GM21786 (cell line): ENCODE measurements at regions not wholly inside any gene's neighbourhood (a gene's known extent, or its start where the extent isn't known, plus 50 kb on each side); places are given as distances from the start of the nearest gene placed in this dataset.
"Not testable (repeated sequence)": the region's sequence is repeated elsewhere in the genome, so short reads cannot be mapped to it uniquely, and the experiment has no call there.

Experiments used
- ATAC-seq: cut with Tn5 transposase; IDR thresholded peaks from one replicate; pipeline ENCODE4 v1.9.1; 2021; ENCODE audit not compliant: unreplicated experiment

- no peak for ATAC-seq
Measured at GRCh38 chr9:26789959-26790358, 102.6 kb downstream of the CAAP1 start.

GRCh38 chr9:26786564-26786963 lies 106.0 kb downstream of the CAAP1 start:
- ATAC-seq = no peak

- ATAC-seq = no peak
Measured at GRCh38 chr9:26782899-26783298, 109.7 kb downstream of the CAAP1 start.

GRCh38 chr9:26781906-26782305 lies 110.7 kb downstream of the CAAP1 start:
- no peak for ATAC-seq

DNA sequence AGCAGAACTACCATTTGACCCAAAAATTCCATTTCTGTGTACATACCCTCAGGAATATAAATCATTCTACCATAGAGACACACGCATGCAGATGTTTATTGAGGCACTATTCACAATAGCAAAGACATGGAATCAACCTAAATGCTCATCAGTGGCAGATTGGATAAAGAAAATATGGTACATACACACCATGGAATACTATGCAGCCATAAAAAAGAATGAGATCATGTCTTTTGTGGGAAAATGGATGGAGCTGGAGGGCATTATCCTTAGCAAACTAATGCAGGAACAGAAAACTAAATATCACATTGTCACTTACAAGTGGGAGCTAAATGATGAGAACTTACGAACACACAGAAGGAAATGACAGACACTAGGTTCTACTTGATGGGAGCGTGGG lies 112.3 kb downstream of the CAAP1 start:
- ATAC-seq = not testable (repeated sequence)

- ATAC-seq = no peak
Measured at GRCh38 chr9:26779062-26779461, 113.5 kb downstream of the CAAP1 start.

GRCh38 chr9:26775391-26775790 lies 117.2 kb downstream of the CAAP1 start:
- ATAC-seq = no peak

DNA sequence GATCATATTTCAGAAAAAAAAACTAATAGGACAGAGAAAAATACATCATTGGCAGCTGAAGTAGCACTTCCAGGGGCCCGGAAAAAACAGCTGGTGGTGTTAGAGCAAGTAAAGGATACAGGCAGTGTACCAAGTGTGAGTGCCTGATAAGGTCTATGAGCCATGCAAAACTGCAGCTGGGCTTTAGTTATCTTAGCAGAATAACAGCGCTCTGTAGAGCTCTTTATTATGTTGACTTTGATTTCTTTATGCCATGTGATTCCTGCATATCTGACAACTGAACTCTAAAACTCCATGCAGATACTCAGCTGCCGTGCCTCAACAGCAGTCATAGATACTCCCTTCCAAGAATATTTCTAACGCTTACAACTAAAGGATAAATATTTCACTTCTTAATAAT lies 119.5 kb downstream of the CAAP1 start:
- no peak for ATAC-seq

DNA sequence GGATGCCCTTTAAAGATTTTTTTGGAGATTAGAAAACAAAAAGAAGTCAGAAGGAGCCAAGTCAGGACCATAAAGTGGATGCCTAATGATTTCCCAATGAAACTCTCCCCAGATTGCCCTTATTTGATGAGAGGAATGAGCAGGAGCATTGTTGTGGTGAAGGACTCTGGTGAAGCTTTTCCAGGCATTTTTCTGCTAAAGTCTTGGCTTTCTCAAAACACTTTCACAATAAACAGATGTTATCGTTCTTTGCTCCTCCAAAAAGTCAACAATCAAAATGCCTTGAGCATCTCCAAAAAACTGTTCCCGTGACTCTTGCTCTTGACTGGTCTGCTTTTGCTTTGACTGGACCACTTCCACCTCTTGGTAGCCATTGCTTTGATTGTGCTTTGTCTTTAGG lies 121.8 kb downstream of the CAAP1 start:
- ATAC-seq = no peak

DNA sequence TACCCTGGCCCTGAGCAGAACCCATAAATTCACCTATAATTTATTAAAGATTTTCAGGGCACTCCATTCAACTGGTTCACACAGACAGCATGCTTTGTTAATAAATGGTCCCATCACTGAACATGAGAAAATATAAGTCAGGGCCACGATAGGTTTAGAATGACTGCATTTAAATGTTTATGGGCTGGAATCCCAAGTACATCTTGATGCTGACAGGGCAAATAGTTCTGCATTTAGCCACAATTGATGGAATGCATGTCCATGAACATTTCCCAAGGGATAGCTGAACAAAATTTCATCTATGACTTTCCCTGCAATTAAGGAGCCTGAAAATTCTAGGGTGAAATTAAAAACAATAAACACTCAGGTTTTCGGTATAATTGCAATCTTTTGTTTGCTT lies 124.5 kb downstream of the CAAP1 start:
- ATAC-seq = no peak

GRCh38 chr9:26760675-26761074 lies 131.9 kb downstream of the CAAP1 start:
- ATAC-seq = no peak

DNA sequence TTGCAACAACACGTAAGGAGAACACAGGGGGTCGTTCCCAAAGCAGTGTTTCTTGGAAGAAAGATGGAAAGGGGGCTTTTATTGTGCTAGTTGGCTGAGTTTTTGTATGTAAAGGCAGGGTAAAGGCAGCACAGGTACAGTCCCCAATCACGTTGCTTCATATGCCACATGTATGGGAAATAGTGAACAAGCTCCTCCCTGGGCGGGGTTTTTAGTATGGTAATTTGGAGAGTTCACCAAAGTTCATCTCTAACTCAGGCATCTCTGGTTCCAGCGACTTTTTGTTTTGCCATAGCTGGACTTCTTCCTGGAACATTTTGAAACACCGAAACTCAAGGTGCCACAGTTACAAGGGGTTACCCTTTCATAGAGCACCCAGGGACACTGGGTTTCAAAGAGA lies 133.9 kb downstream of the CAAP1 start:
- no peak for ATAC-seq

DNA sequence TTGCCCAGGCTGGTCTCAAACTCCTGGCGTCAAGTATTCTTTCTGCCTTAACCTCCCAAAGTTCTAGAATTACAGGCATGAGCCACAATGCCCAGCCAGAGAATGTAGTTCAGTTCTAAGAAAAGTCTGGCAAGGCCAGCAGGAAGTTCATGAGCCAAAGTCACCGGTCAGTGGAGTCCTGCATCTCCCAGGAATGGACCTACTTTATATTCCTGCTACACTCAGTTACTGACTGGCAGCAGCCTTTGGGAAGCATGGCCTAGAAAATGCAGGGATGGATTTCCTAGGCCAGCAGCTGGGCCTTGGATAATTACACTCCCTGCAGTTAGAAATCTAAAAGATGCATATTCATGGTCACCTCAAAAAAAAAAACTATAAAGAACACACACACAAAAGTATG lies 135.7 kb downstream of the CAAP1 start:
- ATAC-seq = no peak

DNA sequence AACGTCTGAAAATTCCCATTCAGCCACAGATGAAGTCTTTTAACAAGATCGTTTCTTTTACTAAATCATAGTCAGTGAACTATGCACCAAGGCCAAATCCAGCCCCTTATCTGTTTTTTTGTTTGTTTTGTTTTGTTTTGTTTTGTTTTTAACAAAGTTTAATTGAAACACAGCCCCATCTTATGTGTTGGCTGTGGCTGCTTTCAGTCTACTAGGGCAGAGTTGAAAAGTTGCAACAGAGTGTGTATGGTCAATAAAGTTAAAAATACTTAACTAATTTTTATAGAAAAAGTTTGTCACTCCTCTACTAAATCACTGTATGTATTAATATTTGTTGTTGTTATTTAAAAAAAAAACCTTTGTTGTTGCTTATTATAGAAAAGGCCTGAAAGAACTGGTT lies 137.1 kb downstream of the CAAP1 start:
- ATAC-seq = no peak

GRCh38 chr9:26754509-26755164 lies 138.0 kb downstream of the CAAP1 start:
- ATAC-seq = no peak

DNA sequence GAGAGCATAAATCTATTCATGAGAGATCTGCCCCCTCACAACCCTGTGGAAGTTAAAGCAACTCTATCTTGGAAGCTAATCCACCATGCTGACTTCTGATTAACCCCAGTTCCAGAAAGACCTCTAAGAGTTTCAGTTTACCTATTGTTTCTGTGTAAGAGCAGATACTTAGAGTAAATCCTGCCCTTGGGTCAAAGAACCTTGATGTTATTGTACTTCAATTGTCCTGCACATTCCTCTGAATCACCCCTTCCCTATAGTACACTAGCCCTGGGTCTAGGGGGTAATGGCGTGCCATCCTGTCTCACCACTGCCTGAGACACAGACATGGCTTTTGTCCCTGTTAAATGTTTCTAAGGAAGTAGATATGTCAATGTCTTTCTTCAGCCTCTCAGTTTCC lies 138.6 kb downstream of the CAAP1 start:
- ATAC-seq = no peak

DNA sequence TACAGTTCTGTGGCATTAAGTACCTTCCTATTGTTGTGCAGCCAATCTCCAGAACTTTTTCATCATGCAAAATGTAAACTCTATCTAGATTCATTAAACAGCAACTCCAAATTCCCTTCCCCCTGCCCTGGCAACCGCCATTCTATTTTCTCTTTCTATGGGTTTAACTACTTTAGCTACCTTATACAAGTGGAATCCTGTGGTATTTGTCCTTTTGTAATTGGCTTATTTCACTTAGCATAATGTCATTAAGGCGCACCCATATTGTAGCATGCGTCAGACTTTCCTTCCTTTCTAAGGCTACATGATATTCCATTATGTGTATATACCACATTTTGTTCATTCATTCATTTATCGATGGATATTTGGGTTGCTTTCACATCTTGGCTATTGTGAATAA lies 142.4 kb downstream of the CAAP1 start:
- no peak for ATAC-seq

- ATAC-seq = no peak
Measured at GRCh38 chr9:26748449-26749058, 144.0 kb downstream of the CAAP1 start.

DNA sequence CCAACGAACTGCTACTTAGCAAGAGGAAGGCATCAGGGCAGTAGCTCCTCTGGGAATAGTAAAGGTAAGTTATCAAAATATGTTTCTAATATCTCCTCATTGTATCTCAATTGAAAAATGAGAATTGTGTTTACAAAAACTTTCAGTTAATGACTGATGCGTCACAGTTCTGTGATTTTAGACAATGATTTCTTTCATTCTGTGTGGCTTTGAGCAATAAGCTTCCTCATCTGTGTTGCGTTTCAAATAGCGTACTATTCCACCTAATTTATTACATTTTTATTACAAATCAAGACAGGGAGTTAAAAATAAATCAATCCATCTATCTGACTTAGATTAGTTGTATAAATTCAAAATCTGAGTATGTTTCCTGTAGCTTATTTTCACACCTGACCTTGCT lies 145.0 kb downstream of the CAAP1 start:
- no peak for ATAC-seq

- ATAC-seq = peak; percentile 88
Measured at GRCh38 chr9:26746357-26747072, 146.1 kb downstream of the CAAP1 start.

DNA sequence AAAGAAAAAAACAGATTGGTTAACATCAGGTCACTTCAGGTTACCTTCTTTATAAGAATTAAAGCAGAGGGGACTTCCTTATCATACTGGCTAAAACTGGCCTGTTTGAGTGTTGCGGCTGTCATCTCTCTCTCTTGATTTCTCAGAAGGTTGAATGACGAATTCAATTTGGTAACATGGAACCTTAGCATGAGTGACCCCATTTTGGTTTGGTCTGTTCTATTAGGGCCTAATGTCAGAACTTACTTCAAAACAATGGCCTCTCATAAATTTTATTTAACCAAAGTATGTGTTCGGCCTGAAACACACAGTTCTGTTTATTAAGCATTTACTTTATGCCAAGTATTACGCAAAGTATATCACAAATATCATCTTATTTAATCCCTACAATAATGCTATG lies 147.5 kb downstream of the CAAP1 start:
- ATAC-seq = no peak

DNA sequence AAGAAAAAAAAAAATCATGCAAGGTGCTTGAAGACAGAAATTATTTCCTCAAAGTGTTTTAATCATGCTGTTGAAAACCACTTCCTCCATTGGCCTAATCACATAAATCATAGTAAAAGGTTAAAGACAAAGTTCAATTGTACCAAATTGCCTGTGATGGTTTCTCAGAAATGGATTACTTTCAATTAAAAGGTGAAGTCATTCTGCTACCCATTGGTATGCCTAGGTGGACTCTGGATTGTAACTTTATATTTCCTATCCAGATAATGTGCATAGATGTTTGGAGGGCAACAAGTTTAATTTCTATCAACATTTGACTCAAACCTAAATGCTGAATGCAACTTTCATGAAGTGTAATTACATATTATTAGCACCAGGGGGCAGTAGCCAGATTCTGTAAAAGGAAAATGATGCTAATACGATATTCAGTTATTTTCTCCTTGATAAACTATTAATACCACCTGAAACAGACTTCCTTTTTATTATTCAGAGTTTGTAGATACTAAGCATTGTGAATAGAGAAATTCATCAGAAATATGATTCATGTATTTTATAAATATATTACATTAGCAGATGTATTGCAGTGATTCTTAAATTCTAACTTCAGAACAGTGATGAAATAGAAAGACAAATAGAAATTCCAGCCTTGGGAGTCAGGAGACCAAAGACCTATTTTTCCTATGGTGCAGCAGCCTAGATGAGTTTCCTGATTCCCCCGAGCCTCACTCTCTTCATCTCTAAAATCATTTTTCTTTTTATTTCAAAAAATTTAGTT lies 148.2 kb downstream of the CAAP1 start:
- ATAC-seq = no peak
